ENCODE measurements at regions not wholly inside any gene's neighbourhood (a gene's known extent, or its start where the extent isn't known, plus 50 kb on each side); places are given as distances from the start of the nearest gene placed in this dataset.
"Not testable (repeated sequence)": the region's sequence is repeated elsewhere in the genome, so short reads cannot be mapped to it uniquely, and the experiment has no call there.

DNA sequence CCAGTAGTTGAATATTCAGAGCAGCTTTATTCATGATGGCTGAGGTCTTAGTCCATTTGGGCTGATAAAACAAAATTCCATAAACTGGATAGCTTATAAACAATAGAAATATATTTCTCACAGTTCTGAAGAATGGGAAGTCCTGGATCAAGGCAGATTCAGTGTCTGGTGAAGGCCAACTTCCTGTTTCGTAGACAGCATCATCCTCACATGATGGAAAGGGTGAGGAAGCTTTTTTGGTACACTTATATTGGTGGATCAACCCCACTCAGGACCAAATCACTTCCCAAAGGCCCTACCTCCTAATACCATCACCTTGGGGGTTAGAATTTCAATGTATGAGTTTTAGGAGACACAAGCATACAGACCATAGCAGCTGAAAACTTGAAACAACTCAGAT, 224.2 kb downstream of the CYB561 start:
- CTCF ChIA-PET, result no interaction called here
- POLR2A ChIA-PET, result no interaction called here
- no peak for TF ChIP-seq NFRKB (IDR thresholded peaks at IDR 0.05)
- no peak for TF ChIP-seq CTBP1 (IDR thresholded peaks at IDR 0.05; ENCODE audit: borderline replicate concordance)
- no peak for TF ChIP-seq FOXM1 (IDR thresholded peaks at IDR 0.05; ENCODE audit: borderline replicate concordance)
- no peak for TF ChIP-seq BHLHE40 (IDR thresholded peaks at IDR 0.05; ENCODE audit: borderline replicate concordance)
- TF ChIP-seq SUZ12 (IDR thresholded peaks at IDR 0.05), result no peak
- no peak for TF ChIP-seq HDGF (IDR thresholded peaks at IDR 0.05; ENCODE audit: borderline replicate concordance)
- no peak for TF ChIP-seq TARDBP (IDR thresholded peaks at IDR 0.05)
- no peak for TF ChIP-seq LEF1 (IDR thresholded peaks at IDR 0.05; ENCODE audit: borderline replicate concordance)
- no peak for TF ChIP-seq ZNF384 (IDR thresholded peaks at IDR 0.05)
- TF ChIP-seq FOXA1 (IDR thresholded peaks at IDR 0.05), result no peak
- TF ChIP-seq, protein P1, sequence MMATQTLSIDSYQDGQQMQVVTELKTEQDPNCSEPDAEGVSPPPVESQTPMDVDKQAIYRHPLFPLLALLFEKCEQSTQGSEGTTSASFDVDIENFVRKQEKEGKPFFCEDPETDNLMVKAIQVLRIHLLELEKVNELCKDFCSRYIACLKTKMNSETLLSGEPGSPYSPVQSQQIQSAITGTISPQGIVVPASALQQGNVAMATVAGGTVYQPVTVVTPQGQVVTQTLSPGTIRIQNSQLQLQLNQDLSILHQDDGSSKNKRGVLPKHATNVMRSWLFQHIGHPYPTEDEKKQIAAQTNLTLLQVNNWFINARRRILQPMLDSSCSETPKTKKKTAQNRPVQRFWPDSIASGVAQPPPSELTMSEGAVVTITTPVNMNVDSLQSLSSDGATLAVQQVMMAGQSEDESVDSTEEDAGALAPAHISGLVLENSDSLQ (IDR thresholded peaks at IDR 0.05), result no peak
- no peak for DNase-seq (ENCODE audit: extremely low spot score)

DNA sequence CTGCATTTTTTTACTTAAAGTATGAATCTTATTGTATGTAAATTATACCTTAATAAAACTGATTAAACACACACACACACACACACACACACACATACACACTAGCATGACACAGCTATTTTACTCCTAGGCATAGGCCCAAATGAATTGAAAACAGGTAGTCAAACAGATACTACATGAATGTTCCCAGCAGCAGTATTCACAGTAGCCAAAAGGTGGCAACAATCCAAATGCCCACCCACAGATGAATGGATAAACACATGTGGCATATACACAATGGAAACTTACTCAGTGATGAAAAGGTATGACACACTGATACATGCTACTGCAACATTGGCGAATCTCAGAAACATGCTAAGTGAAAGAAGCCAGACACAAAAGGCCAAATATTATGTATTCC, 223.5 kb downstream of the CYB561 start:
- TF ChIP-seq FOXA1 (IDR thresholded peaks at IDR 0.05) (no peak), ELF4 (IDR thresholded peaks at IDR 0.05) (no peak)
- ChIA-PET POLR2A (no interaction called here), CTCF (no interaction called here)
- DNase-seq (ENCODE audit: extremely low spot score), result no peak

DNA sequence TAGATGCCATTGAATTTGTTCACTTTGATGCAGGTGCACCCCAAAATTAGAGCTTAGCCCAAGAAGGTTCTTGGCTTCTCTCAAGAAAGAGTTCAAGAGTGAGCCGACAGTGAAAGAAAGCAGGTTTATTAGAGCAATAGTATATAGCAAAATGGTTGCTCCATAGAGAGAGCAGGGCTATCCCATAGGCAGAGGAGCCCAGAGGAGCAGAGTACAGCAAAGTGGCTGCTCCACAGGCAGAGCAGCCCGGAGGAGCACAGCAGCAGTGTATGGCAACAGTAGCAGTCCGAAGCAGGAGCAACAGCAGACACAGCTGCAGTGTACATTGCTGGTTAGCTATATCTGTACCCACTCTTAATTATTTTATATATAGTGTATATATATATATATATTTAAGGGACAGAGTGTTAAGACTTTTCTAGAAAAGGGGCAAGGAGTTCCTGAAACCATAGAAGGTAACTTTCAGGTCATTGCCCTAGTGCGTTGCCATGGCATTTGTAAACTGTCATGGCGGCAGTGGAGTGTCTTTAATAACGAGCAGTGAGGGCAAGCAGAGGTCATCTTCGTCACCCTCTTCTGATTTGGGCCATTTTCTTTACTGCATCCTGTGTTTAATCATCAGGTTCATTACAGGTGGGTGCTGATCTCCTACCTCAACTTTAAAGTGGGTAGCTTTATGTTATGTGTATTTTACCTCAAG, 222.7 kb downstream of the CYB561 start:
- ChIA-PET CTCF (no interaction called here), POLR2A (no interaction called here)
- no peak for DNase-seq (ENCODE audit: extremely low spot score)
- TF ChIP-seq SP1 (IDR thresholded peaks at IDR 0.05), result no peak
- TF ChIP-seq HDGF (IDR thresholded peaks at IDR 0.05; ENCODE audit: borderline replicate concordance), result no peak
- TF ChIP-seq FOXM1 (IDR thresholded peaks at IDR 0.05; ENCODE audit: borderline replicate concordance), result no peak
- TF ChIP-seq ARNT (IDR thresholded peaks at IDR 0.05), result no peak
- TF ChIP-seq LEF1 (IDR thresholded peaks at IDR 0.05; ENCODE audit: borderline replicate concordance), result no peak
- TF ChIP-seq SUZ12 (IDR thresholded peaks at IDR 0.05), result no peak

DNA sequence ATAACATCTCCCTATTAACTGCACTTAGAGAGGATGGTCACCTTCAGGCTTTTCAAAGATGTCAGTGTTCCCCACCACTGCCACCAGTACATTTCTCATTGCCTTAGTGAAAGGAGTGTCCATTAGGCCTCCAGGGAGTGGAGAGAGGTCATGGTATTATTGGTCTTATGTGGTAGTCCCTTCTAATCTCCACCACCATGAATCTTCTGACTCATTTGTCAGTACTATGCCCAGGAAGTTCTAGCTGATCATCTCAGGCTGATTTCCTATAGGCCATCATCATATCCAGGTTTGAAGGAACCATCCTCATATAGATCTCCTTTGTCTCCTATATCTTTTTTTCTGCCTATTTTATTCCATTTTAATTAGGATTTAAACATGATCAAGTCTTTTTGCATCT, 221.5 kb downstream of the CYB561 start:
- CTCF ChIA-PET, result no interaction called here
- no peak for DNase-seq (ENCODE audit: extremely low spot score)
- POLR2A ChIA-PET, result no interaction called here

DNA sequence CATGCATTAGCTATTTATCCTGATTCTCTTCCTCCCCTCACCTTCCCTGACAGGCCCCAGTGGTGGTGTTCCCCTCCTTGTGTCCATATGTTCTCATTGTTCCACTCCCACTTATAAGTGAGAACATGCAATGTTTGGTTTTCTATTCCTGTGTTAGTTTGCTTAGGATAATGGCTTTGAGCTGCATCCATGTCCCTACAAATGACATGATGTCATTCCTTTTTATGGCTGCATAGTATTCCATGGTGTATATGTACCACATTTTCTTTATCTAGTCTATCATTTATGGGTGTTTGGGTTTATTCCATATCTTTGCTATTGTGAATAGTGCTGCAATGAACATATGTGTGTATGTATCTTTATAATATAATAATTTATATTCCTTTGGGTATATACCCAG, 219.4 kb downstream of the CYB561 start:
- DNase-seq (ENCODE audit: extremely low spot score); POLR2A ChIA-PET; CTCF ChIA-PET: not testable (repeated sequence)

More for the DNA sequence above, 221.5 kb downstream of the CYB561 start:
- TF ChIP-seq TARDBP (IDR thresholded peaks at IDR 0.05) (no peak), L3MBTL2 (conservative IDR thresholded peaks at IDR 0.05) (no peak), FOXA1 (IDR thresholded peaks at IDR 0.05) (no peak), SUZ12 (IDR thresholded peaks at IDR 0.05) (no peak), SP1 (IDR thresholded peaks at IDR 0.05) (no peak), BHLHE40 (IDR thresholded peaks at IDR 0.05; ENCODE audit: borderline replicate concordance) (no peak), LEF1 (IDR thresholded peaks at IDR 0.05; ENCODE audit: borderline replicate concordance) (no peak), NFRKB (IDR thresholded peaks at IDR 0.05) (no peak), FOXK2 (IDR thresholded peaks at IDR 0.05) (no peak), FOXM1 (IDR thresholded peaks at IDR 0.05; ENCODE audit: borderline replicate concordance) (no peak), ARNT (IDR thresholded peaks at IDR 0.05) (no peak)
- TF ChIP-seq, protein P1 (IDR thresholded peaks at IDR 0.05), result no peak

DNA sequence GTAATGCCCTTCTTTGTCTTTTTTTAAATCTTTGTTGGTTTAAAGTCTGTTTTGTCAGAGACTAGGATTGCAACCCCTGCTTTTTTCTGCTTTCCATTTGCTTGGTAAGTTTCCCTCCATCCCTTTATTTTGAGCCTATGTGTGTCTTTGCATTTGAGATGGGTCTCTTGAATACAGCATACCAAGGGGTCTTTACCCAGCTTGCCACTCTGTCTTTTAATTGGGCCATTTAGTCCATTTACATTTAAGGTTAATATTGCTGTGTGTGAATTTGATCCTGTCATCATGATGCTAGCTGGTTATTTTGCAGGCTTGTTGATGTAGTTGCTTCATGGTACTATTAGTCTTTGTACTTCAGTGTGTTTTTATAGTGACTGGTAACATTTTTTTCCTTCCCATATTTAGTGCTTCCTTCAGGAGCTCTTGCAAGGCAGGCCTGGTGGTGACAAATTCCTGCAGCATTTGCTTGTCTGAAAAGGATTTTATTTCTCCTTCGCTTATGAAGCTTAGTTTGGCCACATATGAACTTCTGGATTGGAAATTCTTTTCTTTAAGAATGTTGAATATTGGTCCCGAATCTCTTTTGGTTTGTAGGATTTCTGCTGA, 215.0 kb downstream of the CYB561 start:
- CTCF ChIA-PET; DNase-seq (ENCODE audit: extremely low spot score); POLR2A ChIA-PET: not testable (repeated sequence)

DNA sequence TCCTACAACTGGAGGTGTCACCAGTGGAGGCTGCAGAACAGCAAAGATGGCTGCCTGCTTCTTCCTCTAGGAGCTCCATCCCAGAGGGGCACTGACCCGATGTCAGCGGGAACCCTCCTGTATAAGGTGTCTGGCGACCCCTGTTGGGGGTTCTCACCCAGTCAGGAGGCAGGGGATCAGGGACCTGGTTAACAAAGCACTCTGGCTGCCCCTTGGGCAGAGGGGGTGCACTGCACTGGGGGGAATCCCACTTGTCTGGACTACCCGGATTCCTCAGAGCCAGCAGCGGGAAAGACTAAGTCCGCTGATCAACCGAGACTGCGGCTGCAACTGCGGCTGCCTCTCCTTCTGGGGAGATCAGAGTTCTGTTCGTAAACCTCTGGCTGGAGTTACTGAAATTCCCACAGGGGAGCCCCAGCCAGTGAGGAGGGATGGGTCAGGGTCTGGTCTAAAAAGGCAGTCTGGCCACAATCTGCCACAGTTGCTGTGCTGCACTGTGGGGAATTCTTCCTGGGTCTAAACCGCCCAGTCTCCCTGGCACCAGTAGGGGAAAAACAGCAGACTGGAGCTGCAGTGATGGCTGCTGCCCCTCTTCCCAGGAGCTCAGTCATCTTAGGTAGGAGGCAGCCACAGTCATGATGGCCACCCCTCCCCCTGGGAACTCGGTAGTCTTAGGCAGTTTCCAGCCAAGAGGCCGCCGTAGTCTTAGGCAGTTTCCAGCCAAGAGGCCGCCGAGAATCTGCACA, 213.4 kb downstream of the CYB561 start:
- DNase-seq (ENCODE audit: extremely low spot score), result no peak
- POLR2A ChIA-PET, result no interaction called here
- no peak for TF ChIP-seq CTBP1 (IDR thresholded peaks at IDR 0.05; ENCODE audit: borderline replicate concordance)
- CTCF ChIA-PET, result no interaction called here

DNA sequence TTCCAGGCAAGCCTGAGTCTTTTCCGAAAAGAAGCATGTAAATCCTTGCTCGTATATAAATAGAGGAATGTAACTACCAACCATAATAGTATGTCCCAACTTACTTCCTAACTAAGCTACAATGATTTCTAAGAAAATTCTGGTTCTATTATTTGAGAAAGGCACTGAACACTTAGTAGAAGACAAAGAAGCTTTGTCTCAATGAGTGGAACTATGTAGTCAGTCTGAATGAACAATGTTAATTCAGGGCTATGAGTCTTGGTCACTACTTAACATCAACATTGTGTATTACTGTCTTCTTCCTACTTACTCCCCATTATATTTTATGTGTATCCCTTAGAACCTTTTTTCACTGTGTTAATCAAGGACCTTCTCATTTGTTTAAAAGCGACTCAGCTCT, 206.0 kb downstream of the CYB561 start:
- CTCF ChIA-PET, result no interaction called here
- TF ChIP-seq ARNT (IDR thresholded peaks at IDR 0.05), result no peak
- TF ChIP-seq L3MBTL2 (conservative IDR thresholded peaks at IDR 0.05), result no peak
- TF ChIP-seq NFRKB (IDR thresholded peaks at IDR 0.05), result no peak
- TF ChIP-seq ZNF384 (IDR thresholded peaks at IDR 0.05), result no peak
- no peak for TF ChIP-seq CTBP1 (IDR thresholded peaks at IDR 0.05; ENCODE audit: borderline replicate concordance)
- TF ChIP-seq LEF1 (IDR thresholded peaks at IDR 0.05; ENCODE audit: borderline replicate concordance), result no peak
- TF ChIP-seq SP1 (IDR thresholded peaks at IDR 0.05), result no peak
- no peak for TF ChIP-seq ELF4 (IDR thresholded peaks at IDR 0.05)
- DNase-seq (ENCODE audit: extremely low spot score), result no peak
- POLR2A ChIA-PET, result no interaction called here

Data from HEK293T (cell line).